ENCODE measurements at regions not wholly inside any gene's neighbourhood (a gene's known extent, or its start where the extent isn't known, plus 50 kb on each side); places are given as distances from the start of the nearest gene placed in this dataset.
A peak's percentile ranks its signal among the peaks of the same experiment; 100 is the strongest.
"Not testable (repeated sequence)": the region's sequence is repeated elsewhere in the genome, so short reads cannot be mapped to it uniquely, and the experiment has no call there.

DNA sequence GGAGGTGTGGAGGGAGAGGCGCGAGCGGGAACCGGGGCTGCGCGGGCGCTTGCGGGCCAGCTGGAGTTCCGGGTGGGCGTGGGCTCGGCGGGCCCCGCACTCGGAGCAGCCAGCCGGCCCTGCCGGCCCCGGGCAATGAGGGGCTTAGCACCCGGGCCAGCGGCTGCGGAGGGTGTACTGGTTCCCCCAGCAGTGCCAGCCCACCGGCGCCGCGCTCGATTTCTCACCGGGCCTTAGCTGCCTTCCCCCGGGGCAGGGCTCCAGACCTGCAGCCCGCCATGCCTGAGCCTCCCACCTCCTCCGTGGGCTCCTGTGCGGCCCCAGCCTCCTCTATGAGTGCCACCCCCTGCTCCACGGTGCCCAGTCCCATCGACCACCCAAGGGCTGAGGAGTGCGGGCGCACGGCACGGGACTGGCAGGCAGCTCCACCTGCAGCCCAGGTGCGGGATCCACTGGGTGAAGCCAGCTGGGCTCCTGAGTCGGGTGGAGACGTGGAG is 141.4 kb downstream of the SPRY1 start:
- not testable (repeated sequence) for DNase-seq (ENCODE audit: low read depth)

DNA sequence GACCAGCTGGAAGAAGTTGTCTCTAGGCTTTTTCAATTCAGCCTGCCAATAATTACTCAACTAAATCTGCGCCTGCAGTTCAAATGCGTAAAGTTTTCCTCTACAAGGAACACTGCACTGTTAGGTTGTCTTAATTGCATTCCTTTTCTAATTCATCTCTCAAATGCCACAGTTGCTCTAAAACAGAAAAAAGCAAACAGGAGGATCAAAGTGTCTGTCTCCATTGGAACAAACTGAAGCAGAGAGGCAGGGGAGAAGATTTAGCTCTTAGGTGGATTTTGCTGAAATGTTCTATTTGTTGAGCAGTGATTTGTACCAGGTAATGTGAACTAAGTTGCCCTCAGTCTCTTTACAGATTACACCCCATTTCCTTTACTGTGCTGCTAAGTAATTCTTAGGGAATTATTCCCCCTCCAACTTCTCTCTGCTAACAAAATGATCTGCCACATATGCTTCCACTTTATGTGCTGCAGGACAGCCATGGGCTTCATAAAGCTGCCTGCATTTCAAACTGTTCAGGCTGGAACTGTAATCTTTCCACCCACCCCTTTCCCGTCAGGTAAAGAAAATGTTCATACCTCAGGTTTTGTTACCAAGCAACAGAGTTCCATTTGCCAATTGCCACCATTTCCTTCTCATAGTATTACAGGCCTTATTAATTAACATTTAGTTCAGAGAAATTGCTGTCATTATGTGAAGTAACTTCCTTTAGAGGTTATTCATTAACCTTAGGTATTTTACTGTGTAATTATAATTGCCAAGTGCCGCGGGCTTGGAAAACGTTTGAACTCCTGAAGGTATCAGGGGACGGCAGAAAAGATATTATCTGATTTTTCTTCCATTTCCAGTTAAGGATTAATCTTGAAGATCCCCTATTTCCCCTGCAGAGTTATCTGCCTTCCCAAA is 149.3 kb downstream of the SPRY1 start:
- DNase-seq (ENCODE audit: low read depth): no peak

DNA sequence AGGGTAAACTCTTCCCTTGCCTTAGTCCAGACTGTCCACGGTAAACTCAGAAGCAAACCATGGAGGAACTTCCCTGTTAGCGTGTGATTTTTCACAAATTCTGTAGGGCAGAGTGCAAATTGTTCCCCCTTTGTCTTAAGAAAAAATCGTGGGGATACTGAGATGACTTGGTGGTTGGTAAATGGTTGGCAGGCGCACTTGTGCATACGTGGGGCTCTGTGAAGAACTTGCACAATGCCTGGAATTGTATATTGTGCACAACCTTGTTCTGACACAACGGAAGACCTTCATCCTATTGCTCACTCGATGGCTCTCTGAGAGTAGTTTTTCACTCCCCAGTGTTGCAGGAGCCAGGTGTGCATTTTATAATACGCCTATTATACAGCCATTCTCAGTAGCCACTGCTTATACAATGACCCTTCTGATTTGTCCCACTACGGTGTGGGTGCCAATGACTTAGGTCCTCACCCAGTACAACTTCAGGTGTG is 150.0 kb downstream of the SPRY1 start:
- no peak for DNase-seq (ENCODE audit: low read depth)

DNA sequence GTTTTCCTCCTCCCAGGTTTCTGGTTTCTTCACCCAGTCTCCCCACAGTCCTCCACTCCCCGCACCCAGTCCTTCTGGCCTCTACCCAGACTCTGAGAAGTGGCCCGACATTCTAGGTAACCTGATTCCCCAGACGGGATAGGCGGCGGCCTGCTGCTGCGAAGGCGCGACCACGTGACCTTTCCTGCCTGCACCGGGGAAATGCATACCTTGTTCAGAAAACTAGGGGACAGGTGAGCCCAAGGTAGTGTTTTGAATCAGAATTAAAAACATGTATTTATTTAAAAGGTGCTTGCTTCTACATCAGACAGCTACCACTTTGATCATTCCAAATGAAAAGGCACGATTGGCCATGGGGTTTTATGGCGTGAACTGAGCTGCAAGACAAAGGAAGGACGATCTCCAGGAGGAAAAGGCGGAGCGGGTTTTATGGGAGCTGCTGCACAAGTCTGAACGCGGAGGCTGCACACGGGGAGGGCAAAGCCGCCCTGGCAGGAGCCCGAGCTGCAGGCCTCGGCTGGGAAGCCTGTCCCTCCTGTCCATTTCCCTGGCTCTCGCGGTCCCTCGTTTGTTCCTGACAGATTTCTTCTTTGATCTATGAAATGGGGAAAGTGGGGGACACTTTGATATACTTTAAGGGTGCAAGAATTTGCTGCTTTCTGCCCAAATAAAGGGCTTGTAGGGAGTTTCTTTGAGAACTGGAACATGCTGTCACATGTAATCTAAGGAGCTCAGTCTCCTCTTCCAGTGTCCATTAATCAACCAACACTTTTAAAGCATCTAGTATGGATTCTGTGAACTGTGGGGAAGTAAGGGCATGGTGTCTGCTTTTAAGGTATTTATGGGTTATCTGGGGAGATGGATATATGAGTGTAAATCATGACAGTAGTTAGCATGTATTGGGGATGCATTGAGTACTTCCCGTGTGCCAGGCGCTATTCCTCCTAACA is 150.9 kb downstream of the SPRY1 start:
- no peak for DNase-seq (ENCODE audit: low read depth)

DNA sequence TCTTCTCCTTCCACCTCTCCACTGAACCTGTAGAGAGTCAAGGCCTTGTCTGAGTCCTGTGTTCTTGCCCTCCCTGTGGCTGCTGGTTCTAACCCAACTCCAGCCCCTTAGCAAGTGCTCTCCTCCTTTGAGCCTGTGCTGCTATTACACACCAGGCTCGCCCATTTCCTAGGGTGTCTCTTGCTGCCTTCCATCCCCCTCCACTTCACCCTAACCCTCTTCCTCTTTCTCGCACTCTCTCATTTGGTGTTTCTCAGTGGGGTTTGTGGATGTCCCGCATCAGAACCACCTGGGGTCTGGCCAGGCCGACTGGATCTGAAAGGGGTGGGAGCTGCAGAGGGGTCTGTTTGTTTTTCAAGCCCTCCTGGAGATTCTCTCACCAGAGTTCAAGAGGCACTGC is 156.7 kb downstream of the SPRY1 start:
- DNase-seq (ENCODE audit: low read depth): no peak

DNA sequence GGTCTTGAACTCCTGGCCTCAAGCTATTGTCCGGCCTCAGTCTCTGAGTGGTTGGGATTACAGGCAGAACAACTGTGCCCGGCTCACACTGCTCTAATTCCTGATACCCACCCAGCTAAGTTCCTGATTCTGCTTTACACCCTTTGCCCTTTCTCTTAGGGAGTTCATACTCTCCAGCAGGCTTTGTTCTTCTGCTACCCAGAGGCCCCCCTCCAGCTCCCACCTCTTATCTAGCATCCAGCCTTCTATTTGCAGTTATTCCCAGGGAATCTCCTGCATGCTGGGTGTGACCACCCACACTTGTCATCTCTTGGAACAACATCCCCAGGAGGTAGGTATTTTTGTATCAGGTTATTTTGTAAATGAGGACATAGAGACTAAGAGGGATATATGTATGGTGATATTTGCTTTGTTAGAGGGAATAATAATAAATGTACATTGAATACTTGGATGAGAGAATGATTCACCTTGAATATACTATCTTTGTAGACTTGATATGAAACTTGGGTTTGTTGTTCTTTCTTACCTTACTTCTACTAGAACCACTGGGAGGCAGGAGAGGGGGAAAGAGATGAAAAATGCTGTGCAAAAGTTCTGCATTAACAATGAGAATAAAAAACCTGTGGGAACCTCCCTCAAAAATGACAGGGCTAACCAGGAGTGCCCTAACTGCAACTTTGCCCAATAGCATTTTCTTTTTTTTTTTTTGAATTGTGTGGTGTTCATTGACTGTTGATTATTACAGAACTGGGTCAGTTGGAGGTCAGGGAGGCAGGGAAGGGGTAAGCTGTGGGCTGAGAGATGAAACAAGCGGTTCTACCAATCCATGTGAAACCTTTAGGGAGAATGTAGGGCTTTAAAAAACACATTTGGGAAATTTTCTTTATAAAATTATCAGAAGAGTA is 157.4 kb downstream of the SPRY1 start:
- DNase-seq (ENCODE audit: low read depth): no peak

DNA sequence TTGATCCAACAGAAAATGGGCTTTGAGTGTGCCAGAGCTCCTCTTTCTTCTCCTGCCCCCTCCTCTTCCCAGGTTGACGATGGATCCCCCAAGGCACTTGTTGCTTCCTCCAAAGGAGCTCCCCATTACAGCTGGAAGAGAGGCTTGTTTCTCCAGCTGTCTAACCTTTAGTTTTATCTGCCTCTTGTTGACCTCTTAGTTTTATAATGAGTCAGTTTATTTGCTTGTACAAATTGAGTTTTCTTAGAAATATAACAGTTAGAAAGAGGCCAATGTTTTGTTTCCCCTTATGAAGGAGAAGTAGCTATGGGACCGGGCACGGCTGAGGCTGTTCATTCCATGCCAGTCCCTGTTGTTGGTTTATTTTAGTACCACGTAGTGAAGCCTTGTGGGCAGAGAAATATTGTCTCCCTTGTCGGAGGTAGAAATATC is 158.2 kb downstream of the SPRY1 start:
- no peak for DNase-seq (ENCODE audit: low read depth)

DNA sequence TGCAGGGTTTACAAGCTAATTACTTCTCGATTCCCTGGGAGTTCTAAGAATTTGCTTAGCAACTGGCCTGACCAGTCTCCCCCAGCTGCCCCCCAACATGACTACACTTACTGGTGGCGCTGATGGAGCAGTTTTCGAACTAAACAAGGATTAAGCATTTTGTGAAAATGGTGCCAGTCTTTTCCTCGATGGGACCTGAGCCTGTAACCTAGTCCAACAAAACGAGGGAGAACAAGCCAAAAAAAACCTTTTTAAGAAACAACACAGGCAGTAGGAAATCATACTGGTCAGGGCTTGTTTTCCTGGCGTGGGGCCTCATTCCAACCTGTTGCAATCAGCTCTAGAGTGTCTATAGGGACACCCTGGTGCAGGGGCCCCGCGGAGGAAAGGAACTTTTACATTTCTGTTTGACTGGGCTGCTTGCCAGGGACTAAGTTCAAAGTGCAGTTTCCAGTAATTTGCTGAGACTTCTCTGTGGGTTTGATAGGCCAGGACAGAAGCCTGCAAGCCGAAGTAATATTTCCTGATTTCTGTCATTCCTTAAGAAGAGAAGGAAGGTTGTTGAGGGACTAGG is 158.7 kb downstream of the SPRY1 start:
- DNase-seq (ENCODE audit: low read depth): no peak

DNA sequence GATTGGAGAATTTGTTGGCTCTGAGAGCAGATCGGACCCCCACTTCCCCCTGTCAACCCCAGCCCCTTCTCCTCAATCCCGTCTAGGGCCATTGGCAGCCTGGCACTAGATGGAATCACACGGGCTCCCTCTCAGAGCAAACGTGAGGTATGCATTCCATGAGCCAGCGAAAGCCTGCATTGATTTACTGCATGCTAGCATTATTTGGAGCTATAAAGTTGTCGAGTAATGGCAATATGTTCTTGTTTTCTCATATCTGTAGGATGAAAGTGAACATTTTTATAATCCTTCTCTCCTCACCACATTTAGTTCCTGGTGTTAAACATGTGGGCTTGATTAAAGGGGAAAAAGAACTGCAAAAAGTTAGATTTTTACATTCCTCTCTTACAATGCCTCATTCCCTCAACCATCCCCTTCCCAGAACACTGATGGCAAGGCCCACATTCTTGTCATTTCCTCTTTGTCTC is 159.2 kb downstream of the SPRY1 start:
- no peak for DNase-seq (ENCODE audit: low read depth)

DNA sequence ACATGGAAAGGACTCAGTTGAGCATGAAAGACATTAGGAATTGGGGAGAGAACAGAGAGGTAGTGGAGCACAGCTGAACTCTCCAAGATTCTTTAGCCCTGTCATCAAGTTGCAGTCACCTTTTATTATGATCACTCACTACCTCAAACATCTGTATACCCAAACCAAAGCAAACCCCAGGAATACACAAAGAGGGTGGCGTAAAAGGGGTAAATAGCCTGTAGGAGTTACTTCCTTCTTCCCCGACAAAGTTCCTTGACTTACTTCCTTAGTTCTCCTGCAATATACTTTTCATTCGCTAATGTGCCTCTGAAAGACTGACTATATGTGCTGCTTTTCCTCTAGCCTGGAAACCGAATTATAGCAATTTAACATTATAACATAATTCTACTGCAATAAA is 159.9 kb downstream of the SPRY1 start:
- no peak for DNase-seq (ENCODE audit: low read depth)

DNA sequence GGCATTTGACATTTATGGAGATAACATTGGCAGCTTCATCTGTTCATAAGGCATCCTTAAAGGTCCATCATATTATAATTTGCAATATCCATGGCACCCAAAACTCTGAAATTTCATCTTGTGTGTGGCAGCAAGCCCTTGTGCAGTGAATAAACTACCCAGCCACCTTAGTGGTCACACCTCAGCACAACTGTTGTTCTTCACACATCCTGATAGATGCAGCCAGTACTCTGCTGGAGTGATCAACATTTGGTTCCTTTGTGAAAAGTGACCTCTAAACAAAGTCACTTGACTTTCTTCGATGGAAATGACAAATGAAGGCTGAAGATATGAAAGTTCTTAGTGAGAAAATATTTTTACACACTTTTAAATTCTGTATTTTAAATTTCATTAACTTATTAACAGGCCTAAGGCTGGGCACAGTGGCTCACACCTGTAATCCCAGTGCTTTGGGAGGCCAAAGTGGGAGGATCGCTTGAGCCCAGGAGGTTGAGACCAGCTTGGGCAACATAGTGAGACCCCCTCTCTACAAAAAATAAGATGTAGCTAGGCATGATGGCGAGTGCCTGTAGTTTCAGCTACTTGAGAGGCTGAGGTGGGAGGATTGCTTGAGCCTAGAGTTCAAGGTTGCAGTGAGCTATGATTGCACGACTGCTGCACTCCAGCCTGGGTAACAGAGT is 161.4 kb downstream of the SPRY1 start:
- DNase-seq (ENCODE audit: low read depth): no peak

DNA sequence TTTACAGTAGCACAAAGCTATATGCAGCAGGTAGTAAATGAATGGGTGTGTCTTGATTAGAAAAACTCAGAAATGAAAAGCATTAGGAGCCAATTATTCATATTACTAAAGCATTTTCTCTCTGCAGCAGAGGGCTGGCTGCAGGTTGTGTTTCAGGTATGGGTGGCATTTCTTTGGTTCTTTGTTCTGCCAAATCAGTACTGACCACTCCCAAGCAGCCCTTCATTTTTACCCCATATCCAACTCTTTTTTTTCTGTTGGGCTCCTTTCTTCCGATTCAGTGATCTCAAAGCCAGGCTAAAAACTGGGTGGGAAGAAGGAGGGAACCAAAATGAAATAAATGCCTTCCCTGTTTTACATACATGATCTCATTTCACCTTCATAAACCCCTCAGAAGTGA is 162.3 kb downstream of the SPRY1 start:
- no peak for DNase-seq (ENCODE audit: low read depth)

DNA sequence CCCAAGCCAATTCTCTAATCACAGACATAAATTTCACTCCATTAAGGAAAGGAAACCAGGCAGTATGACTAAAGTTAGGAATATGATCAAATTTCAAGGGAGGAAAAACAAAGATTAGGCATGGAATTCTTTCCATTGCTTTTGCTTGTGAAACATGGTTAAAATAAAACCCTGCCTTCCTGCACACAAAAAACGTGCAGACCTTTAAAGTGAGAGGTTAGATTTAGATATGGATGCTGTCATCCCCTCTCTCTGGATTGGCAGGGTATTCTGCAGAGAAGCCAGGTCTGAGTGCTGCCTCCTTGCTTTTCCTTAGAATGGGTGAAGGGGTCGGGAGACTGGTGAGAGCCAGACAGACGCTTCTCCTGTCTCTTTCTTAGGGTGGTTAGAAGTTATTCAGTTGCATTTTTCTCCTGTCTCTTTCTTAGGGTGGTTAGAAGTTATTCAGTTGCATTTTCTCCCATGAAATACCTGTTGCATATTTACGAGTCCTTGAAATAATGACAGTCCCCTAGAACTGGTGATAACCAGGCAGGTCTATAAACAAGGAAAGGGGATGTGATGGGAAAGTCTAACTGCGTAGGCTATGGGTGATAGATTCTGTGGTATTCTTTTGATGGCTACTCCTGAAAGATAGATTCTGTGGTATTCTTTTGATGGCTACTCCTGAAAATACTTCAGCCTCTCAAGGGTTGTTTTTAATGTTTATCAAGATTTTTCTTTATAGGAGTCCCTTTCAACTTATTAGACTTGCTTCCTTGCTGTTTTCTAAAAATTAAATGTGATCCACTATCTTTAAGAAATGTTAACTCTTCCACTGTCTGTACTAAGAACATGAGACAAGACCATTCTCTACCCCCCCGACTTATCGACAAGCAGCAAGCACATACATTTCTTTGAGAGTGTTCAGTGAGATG is 163.6 kb downstream of the SPRY1 start:
- DNase-seq (ENCODE audit: low read depth): no peak

DNA sequence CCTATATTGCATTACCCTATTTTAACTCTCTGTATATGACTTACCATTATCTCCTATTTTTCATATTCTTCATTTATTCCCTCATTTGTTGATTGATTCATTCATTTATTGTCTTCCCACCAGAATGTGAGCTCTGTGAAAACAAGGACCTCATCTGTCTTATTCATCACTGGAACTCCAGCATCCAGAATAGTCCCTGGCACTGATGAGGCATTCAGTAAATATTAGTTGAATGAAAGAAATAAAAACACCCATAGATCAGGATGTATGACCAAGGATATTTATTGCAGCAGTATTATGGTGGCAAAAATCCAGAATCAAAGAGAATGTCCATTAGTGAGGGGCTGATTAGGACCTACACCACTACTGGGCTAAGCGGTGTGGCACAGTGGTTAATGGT is 164.9 kb downstream of the SPRY1 start:
- DNase-seq (ENCODE audit: low read depth): no peak

DNA sequence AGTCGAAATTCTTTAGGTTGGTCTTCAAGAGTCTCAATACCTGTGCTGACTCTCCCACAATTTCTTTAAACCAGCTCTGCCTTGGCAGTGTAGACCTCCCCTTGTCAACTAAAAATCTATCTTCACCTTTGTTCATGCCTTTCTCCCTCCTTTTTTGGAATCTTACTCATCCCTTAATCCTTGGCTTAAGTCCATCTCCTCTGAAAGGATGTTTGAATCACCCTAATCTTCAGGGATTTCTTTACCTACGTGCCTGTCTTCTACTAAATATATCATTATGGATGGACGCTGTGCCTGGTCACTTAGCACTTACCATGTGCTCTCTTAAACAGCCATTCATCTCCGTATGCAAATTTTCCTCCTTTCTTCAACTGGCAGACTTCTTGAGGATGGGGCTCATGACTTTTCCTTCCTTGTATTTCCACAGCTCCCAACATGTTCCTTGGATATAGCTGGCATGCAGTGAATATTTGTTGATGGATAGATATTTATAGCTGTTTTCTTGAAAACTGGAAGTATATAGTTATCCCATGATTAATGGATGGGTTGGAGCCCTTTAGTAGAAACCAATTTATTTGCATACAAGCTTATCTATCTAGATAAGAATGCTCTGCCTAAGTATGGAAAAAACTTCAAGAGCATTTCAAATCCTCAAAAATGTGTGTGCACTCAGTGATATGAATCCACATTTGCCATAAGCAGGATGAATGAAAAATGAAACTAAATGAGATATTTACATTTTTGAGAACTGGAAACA is 166.6 kb downstream of the SPRY1 start:
- no peak for DNase-seq (ENCODE audit: low read depth)

DNA sequence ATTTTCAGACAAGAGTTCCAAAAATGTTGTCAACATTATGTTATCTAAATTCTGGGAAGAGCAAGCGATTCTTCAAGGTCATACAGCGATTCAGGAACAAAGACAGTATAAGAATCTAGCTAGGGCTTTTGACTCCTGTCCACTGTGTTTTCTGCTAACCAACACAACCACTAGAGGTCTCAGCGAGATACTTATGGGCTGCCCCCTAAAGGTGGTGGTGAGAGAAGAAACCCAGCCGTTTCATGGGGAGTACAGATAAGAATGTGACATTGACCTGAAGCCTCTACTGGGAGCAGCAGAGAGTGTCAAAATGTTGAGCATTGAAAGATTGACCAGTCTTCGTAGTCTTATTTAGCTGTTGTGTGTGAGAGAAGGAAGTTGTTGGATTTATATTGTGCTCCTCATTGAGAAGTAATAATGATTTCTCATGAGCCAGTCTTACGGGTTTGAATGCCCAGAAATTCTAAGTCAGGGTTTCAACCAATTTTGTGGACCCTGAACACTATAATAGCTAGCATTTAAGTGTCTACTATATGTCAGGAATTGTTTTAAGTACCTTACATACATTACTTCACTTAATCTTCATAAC is 168.3 kb downstream of the SPRY1 start:
- DNase-seq (ENCODE audit: low read depth): peak; percentile 28

DNA sequence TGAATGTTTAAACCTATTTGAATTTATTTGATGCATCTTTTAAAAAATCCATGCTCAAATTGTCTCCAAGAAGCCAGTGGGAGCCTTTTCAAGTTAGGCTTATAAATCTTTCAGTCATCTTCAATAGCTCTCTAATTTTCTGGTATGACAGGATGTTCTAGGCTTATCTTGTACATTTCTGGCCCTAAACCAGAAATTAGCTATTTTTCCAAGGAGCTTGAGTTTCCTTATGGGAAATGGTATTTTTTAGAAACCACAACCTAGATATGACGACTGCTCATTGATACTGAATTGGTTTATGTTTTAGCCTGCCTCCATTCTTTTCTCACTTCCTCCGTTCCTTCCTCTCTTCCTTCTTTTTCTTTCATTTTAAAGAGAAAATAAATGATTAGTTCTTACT is 172.3 kb downstream of the SPRY1 start:
- DNase-seq (ENCODE audit: low read depth): no peak

DNA sequence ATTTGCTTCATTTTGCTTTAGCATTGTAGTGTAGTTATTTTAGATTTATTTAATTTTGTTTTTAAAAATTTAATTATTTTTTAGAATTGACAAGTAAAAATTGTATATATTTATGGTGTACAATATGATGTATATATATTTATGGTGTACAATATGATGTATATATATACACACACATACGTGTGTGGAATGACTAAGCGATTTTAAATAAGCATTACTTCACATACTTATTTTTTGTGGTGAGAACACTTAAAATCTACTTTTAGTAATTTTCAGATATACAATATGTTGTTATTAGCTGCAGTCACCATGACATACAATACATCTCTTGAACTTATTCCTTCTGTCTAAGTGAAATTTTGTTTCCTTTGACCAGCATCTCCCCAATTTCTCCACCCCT is 172.9 kb downstream of the SPRY1 start:
- DNase-seq (ENCODE audit: low read depth): no peak
